ENCODE measurements at regions not wholly inside any gene's neighbourhood (a gene's known extent, or its start where the extent isn't known, plus 50 kb on each side); places are given as distances from the start of the nearest gene placed in this dataset.
A peak's percentile ranks its signal among the peaks of the same experiment; 100 is the strongest.

DNA sequence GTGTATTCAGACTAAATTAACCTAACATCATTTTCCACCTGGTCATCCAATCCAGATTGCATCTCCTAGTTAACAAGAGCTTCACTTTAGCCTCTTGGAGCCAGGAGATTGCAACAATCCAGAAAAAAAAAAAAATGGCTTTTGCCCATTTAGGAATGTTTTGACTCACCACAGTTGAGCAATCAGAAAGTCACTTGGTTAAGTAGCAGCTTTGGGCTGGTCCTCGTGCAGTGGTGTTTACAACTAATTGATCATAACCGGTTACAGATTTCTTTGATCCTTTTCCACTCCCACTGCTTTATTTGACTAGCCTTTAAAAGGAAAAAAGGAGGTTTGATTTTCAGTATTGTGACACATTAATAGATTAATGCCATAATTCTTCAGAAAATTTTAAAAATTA lies 688.8 kb upstream of the CCDC54 start:
- DNase-seq (ENCODE audit: low read depth), result peak; percentile 90
- H3K4me3 ChIP-seq (ENCODE audit: low read depth, low read length), result no peak overlapping the region
- TF ChIP-seq CTCF (IDR thresholded peaks at IDR 0.05; ENCODE audit: insufficient read depth, low read depth, low read length), result no peak

GRCh38 chr3:106691476-106691875 lies 685.8 kb upstream of the CCDC54 start:
- no peak overlapping the region for H3K4me3 ChIP-seq (ENCODE audit: low read depth, low read length)
- DNase-seq (ENCODE audit: low read depth), result no peak
- TF ChIP-seq CTCF (IDR thresholded peaks at IDR 0.05; ENCODE audit: insufficient read depth, low read depth, low read length), result no peak

GRCh38 chr3:106692624-106693023 lies 684.6 kb upstream of the CCDC54 start:
- H3K4me3 ChIP-seq (ENCODE audit: low read depth, low read length), result no peak overlapping the region
- TF ChIP-seq CTCF (IDR thresholded peaks at IDR 0.05; ENCODE audit: insufficient read depth, low read depth, low read length), result no peak
- DNase-seq (ENCODE audit: low read depth), result peak; percentile 31

- H3K4me3 ChIP-seq (ENCODE audit: low read depth, low read length), result no peak overlapping the region
- DNase-seq (ENCODE audit: low read depth), result no peak
- no peak for TF ChIP-seq CTCF (IDR thresholded peaks at IDR 0.05; ENCODE audit: insufficient read depth, low read depth, low read length)
Observed at GRCh38 chr3:106699122-106699521, 678.1 kb upstream of the CCDC54 start.

DNA sequence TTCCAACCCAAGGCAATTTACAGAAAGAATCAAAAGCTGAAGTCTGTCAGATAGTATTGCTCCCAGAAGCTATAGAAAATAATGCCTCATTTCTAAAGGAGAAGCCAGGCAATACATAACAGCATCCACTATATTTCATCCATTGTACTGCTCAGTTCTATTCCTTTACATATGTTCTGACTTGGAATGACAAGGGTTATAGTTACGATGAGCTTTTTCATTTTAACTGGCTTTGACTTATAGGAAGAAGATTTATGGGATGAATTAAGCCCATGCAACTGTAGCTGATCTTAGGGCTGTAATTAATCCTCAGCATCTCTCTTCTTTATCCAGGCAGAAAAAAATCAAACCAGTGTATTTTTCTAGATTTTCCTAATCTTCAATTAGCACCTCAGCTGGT lies 676.3 kb upstream of the CCDC54 start:
- no peak overlapping the region for H3K4me3 ChIP-seq (ENCODE audit: low read depth, low read length)
- DNase-seq (ENCODE audit: low read depth), result no peak
- TF ChIP-seq CTCF (IDR thresholded peaks at IDR 0.05; ENCODE audit: insufficient read depth, low read depth, low read length), result no peak

DNA sequence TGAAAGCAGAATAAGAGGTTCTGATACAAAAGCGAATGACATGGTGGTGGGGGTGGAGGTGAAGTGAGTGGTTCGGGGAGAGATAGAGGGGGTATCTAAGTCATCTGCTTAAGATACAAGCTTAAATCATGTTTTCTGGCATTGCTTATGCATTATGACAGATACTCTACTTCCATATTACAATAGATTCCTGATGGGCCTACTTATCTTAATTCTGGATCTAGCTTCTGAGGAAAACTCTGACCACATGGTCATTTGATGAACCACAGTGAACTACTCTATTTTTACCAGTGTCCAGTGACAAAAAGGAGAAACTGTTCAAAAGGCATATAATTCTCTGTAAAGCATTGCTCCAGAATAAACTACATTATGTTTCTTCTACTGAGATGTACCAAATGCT lies 673.7 kb upstream of the CCDC54 start:
- no peak for TF ChIP-seq CTCF (IDR thresholded peaks at IDR 0.05; ENCODE audit: insufficient read depth, low read depth, low read length)
- DNase-seq (ENCODE audit: low read depth), result no peak
- H3K4me3 ChIP-seq (ENCODE audit: low read depth, low read length), result no peak overlapping the region

DNA sequence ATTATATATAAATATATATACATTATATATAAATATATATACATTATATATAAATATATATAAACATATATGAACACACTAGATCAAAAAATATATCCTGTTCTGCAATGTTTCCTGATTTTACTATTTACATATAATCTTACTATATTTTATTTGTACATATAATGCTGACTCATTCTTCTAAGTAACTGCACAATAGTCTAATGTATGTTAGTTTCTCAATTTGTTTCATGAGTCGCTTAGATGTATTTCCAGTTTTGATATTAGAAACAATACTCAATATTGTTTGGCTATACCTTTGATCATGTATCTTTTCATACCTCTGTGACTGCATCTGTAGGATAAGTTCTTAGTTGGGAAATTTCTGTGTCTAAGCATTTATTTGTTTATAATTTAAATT lies 669.9 kb upstream of the CCDC54 start:
- DNase-seq (ENCODE audit: low read depth), result no peak
- no peak for TF ChIP-seq CTCF (IDR thresholded peaks at IDR 0.05; ENCODE audit: insufficient read depth, low read depth, low read length)
- no peak overlapping the region for H3K4me3 ChIP-seq (ENCODE audit: low read depth, low read length)
